ENCODE measurements at regions not wholly inside any gene's neighbourhood (a gene's known extent, or its start where the extent isn't known, plus 50 kb on each side); places are given as distances from the start of the nearest gene placed in this dataset.
"Not testable (repeated sequence)": the region's sequence is repeated elsewhere in the genome, so short reads cannot be mapped to it uniquely, and the experiment has no call there.

GRCh38 chrX:145410622-145411021, 163.3 kb downstream of the SPANXN1 start (continued):
- TF ChIP-seq ZBTB11 (CRISPR knock-in tag; IDR thresholded peaks at IDR 0.05): no peak
- TF ChIP-seq ETV6 (conservative IDR thresholded peaks at IDR 0.05 in 1 of 2, IDR thresholded peaks at IDR 0.05 in 1 of 2; ENCODE audit: borderline replicate concordance in 1 of 2, low read depth in 1 of 2): no peak
- TF ChIP-seq NR2C2 (IDR thresholded peaks at IDR 0.05; ENCODE audit: borderline replicate concordance, control insufficient read depth, insufficient read length, low read depth): no peak
- no peak for TF ChIP-seq ELK1 (IDR thresholded peaks at IDR 0.05; ENCODE audit: low read depth, low read length)
- TF ChIP-seq CBX5 (IDR thresholded peaks at IDR 0.05; ENCODE audit: low read depth): no peak
- no peak for TF ChIP-seq SRF (IDR thresholded peaks at IDR 0.05; ENCODE audit: low read depth in 2 of 2, low read length in 2 of 2)
- no peak for TF ChIP-seq EGR1 (IDR thresholded peaks at IDR 0.05; ENCODE audit: borderline replicate concordance in 1 of 2, low read depth in 2 of 2, low read length in 2 of 2)
- TF ChIP-seq IKZF2 (IDR thresholded peaks at IDR 0.05): no peak
- TF ChIP-seq KAT2A (conservative IDR thresholded peaks at IDR 0.05; ENCODE audit: control insufficient read depth, low read depth, low read length): no peak
- TF ChIP-seq MXI1 (IDR thresholded peaks at IDR 0.05; ENCODE audit: low read depth, low read length): no peak
- no peak for TF ChIP-seq NR2F1 (conservative IDR thresholded peaks at IDR 0.05)
- TF ChIP-seq RFX5 (IDR thresholded peaks at IDR 0.05; ENCODE audit: low read depth, low read length): no peak
- TF ChIP-seq EP300 (IDR thresholded peaks at IDR 0.05; ENCODE audit: borderline replicate concordance in 1 of 2, control insufficient read depth in 1 of 2, low read depth in 2 of 2, low read length in 2 of 2): no peak
- TF ChIP-seq IKZF1 (conservative IDR thresholded peaks at IDR 0.05): no peak

GRCh38 chrX:145436211-145436610, 188.9 kb downstream of the SPANXN1 start:
- H3K27me3 ChIP-seq (replicated peaks in 1 of 2; ENCODE audit: control insufficient read depth in 2 of 2, insufficient read depth in 2 of 2, low read length in 1 of 2); H3K9me3 ChIP-seq (replicated peaks; ENCODE audit: control insufficient read depth, insufficient read depth, low read length); H3K79me2 ChIP-seq (ENCODE audit: control insufficient read depth, insufficient read depth, low read length); RAD21 ChIA-PET (ENCODE audit: unreplicated experiment); in situ Hi-C loops (cut with MboI); H3K4me3 ChIP-seq; DNase-seq (ENCODE audit: low read depth, low spot score); H3K4me1 ChIP-seq (ENCODE audit: control insufficient read depth, insufficient read depth, low read length); H3K36me3 ChIP-seq (ENCODE audit: control insufficient read depth in 2 of 2, insufficient read depth in 2 of 2, low read length in 1 of 2); H4K20me1 ChIP-seq (ENCODE audit: control insufficient read depth, insufficient read depth); SMC1A ChIA-PET (ENCODE audit: uncharacterized antibody, unreplicated experiment); ATAC-seq; POLR2A ChIA-PET; H2AFZ ChIP-seq (ENCODE audit: control insufficient read depth, low read depth, low read length); H3K4me2 ChIP-seq (ENCODE audit: control insufficient read depth, insufficient read depth); intact Hi-C loops (cut with micrococcal nuclease; ENCODE audit: unreplicated experiment); H3K27ac ChIP-seq (ENCODE audit: control insufficient read depth, insufficient read depth); CTCF ChIA-PET; H3K9ac ChIP-seq (ENCODE audit: control insufficient read depth, insufficient read depth, low read length); BruUV-seq (replicated peaks); FAIRE-seq: not testable (repeated sequence)
- 87% methylated on average over 19 of the region's 32 CpGs for WGBS (ENCODE audit: insufficient coverage, insufficient replicate concordance, low lambda C conversion rate, missing lambda C conversion rate)

Data from GM12878 (cell line).